HG02884 (cell line): ENCODE measurements at regions not wholly inside any gene's neighbourhood (a gene's known extent, or its start where the extent isn't known, plus 50 kb on each side); places are given as distances from the start of the nearest gene placed in this dataset.
A peak's percentile ranks its signal among the peaks of the same experiment; 100 is the strongest.

Source experiments
- ATAC-seq: cut with Tn5 transposase; IDR thresholded peaks from one replicate; pipeline ENCODE4 v1.9.1; 2021; ENCODE audit warnings: mild to moderate bottlenecking, moderate library complexity; ENCODE audit not compliant: unreplicated experiment

DNA sequence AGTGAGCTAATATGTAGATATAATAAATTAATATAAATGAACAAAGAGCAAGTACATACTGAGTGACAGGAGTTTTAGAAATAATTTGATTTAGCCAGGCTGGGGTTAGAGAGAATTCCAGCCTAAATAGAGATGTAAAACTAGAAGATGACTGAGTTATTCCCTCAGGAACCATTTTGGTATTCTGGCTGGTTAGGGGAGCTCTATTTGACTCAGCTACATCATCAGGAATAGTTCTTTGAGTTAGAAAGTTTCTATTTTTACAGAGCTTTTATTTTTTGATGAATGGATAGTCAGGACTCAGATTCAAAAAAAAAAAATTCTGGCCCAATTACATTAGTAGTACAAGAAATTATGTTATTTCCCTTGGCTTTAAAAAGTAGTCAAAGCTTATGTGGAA is 180.4 kb upstream of the MID1 start:
- no peak for ATAC-seq

DNA sequence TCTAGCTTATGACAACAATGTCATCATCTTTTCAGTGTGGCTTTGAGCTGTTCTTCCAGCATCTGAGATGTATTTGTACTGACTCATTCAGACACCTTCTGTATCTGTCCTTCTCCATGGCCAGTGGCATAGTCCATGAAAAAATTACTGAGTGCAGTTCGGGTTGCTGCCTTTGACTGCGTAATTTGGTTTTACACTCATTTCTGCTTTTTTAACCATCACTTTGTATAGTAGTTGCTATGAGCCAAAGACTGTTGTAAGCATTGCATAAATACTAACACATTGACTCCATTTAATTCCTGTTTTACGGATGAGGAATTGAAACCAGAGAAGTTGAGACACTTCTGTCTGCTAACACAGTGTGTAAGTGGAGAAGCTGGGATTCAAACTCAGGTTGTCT is 190.7 kb upstream of the MID1 start:
- ATAC-seq = no peak

- ATAC-seq = no peak
Observed at GRCh38 chrX:10813761-10814160, 193.4 kb upstream of the MID1 start.

- no peak for ATAC-seq
Observed at GRCh38 chrX:10818651-10819050, 198.3 kb upstream of the MID1 start.

DNA sequence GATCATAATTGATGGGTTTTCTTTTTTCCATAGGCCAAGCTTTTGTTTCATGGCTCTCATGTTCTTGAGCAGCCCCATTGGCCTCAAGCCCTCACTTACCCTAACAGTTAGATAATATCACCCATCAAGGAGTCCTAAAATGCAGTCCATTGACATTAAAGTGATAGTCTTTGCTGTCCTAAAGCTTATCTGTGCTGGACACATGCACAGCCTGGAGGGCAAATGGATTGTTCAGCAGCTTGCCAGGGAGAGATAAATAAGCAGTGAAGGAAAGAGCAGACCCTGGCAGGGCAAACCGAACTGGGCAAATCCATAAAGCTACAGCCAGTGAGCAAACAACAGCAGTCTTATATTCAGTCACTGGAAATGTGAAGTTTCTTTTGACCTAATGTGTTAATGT is 199.6 kb upstream of the MID1 start:
- ATAC-seq = no peak

DNA sequence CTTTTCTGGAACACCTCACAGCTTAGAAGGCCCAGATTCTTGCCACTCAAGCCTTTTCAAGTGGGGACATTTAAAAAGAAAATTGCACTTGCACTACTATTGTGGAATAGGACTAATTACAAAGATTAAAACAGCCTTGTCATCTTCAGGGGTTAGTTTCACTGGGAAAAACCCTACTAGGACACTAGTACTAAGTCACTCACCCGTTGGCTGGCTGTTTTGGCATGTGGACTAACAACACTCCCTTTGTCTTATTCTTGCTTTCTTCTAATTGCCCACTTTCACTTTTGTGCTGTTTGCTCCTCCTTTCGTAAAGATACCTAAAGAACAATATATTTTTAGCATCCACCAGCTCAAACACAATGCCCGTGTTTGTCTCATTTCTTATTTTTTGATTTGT is 200.9 kb upstream of the MID1 start:
- ATAC-seq = no peak

DNA sequence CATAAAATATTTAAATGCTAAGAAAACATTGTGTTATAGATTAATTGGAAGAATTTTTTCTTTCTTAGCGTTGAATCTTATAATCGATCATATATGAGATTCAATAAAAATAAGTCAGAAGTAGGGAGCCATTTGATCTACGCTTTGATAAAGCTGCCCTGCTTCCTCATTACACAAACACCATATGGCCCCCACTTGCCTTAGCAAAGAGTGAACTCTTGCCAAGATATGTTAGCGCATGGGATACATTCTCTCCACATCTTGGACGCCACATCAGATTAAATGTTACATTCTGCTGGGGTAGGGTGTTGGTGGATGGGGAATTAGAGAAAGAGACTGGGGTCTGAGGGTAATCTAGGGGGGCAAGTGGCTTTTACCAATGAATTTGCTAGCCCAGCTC is 207.7 kb upstream of the MID1 start:
- ATAC-seq = no peak

DNA sequence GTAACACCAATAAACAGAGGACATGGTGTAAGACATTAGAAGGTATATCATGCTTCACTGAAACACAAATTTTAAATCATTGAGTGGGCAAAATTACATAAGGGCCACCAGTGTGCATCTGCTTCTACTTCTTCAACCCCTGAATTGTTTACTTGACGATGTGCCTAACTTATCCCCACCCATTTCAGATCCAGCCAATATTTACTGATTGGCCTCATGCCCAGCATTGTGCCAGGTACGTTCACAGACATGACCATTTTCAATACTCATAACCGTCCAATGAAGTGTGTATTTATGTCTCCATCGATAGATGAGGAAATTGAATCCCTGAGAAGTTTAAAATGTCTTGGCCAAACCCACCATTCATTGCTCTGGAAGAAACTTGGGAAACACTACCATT is 208.3 kb upstream of the MID1 start:
- ATAC-seq = no peak

- no peak for ATAC-seq
Observed at GRCh38 chrX:10831716-10832502, 211.5 kb upstream of the MID1 start.

DNA sequence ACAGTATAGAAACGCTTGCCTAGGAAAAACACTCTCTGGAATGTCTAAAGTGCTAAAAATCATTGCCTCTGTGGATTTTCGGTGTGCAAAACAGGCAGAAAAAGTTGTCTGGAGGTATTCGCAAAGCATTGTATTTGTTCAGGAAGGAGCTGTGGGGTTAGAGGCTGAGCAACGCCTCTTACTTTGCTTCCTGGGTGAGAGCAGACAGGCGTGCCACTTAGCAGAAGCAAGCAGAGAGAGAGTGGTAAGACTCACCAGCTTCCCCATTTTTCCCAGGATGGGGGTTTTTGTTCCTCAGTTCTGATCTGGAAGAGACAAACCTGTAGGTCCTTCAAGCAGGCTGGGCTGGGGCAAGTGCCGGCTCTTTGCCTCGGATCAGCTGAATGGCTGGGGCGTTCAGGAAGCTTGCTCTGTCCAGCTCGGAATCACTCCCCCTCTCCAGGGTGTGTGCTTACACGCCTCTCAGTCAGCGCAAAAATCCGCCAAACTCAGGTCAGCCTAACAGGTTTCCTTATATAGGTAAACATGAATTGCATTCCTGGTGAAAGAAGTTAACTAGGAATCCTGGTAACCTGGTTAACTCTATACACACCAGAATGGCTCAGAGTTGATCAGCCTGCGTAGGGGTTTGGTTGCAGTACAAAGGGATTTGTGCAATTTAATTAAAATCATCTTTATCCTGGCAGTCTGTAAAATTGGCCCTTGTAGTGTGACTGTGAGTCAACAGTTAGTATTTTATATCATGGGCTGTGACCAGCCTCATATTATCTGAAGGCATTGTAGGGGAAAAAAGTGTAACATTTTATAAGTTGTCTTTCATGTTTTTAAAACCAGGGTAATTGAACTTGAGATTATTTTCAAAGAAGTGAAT is 213.1 kb upstream of the MID1 start:
- no peak for ATAC-seq

- no peak for ATAC-seq
Observed at GRCh38 chrX:10841579-10841978, 221.2 kb upstream of the MID1 start.

- no peak for ATAC-seq
Observed at GRCh38 chrX:10842646-10843045, 222.3 kb upstream of the MID1 start.

- ATAC-seq = no peak
Observed at GRCh38 chrX:10847333-10847732, 226.9 kb upstream of the MID1 start.

GRCh38 chrX:10851809-10852208 is 231.4 kb upstream of the MID1 start:
- no peak for ATAC-seq

- no peak for ATAC-seq
Observed at GRCh38 chrX:10854594-10854993, 234.2 kb upstream of the MID1 start.

GRCh38 chrX:10855845-10856244 is 235.5 kb upstream of the MID1 start:
- ATAC-seq = no peak

GRCh38 chrX:10856797-10857196 is 236.4 kb upstream of the MID1 start:
- ATAC-seq = no peak

DNA sequence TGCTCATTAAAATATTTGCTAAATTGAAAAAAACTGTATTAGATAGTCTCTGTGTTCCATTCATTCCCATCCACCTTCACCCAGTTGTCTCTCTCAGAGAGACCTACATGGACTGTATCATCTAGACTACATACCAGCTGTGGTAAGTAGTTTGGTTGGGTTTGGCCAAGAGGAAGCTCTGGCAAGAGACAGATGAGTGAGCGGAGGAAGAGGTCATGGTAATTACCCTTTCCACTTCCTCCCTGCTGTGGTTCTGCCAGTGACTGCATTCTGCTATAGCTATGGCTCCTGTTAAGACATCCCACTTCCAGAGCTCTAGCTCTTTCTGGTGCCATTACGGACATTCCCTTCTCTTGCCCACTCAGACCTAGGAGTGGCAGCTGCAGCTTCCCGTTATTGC is 239.0 kb upstream of the MID1 start:
- ATAC-seq = peak; percentile 50

- ATAC-seq = no peak
Observed at GRCh38 chrX:10875995-10876394, 235.1 kb upstream of the HCCS start.

- ATAC-seq = no peak
Observed at GRCh38 chrX:10882484-10882883, 228.6 kb upstream of the HCCS start.

DNA sequence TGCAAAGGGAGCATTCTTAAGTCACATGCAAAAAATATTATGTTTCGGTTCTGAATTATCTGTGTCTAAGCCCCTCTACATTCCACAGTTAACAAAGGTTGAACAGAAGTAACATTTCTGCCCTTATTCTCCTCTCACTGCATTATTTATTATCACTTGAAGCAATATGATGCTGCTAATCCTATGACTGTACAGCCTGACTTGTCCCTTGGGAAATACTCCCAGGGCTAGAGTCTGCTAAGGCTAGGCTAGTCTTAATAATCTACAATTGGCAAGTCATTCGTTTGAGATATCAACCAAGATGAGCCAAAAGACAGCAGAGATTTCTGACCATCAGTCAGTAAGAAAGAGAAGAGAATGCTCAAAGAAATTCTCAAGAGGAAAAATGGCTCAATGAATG is 226.9 kb upstream of the HCCS start:
- ATAC-seq = no peak

DNA sequence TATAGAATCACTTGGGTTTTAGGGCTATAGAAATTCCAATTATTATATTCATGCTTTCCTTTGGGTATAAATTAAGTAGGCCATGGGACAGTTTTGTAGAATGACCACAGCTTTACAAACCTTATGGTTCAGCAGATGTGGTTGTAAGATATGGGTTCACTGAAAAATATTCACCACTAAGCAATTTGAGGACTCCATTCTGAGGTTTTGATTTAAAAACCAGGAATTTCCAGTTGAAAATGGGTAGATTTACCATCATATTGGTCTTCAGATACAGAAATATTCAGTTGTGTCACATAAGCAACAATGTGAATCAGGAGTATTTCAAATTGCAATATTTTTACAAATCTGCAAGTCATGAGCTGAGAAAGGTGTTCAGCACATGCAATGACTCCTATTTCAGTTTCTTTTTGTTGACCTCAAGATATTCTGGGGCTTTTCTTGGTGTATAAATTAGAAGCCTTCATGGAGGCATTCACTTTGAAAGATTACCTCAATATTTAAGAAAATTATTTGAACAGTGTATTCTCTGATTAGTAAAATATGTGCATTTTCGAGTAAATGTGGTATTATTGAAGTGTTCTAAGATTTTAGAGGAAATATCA is 218.4 kb upstream of the HCCS start:
- no peak for ATAC-seq
